ENCODE measurements at regions not wholly inside any gene's neighbourhood (a gene's known extent, or its start where the extent isn't known, plus 50 kb on each side); places are given as distances from the start of the nearest gene placed in this dataset.

DNA sequence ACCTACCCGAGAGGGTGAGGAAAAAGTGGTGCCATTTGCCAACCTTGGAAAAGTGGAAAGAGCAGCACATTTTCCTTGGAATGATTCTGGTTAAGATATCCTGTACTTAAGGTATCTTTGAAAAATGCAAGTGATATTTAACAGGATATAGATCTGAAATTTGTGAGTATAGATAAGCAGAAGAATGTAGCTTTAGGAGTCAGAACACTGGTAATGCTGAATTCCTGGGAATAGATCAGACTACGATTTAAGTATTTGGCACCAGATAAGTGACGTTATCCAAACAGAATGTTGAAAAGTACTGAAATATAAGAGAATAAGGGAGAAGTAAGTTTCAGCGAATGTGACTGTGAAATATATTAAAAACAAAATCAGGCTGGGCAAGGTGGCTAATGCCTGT lies 210.1 kb downstream of the PCDH7 start:
- ChIA-PET POLR2A (no interaction called here), CTCF (no interaction called here)
- Mint-ChIP-seq H3K4me3 (ENCODE audit: unreplicated experiment) (no peak overlapping the region), H3K4me1 (ENCODE audit: low read depth, unreplicated experiment) (peaks cover 12% of the 10 kb centered on the region), H3K36me3 (ENCODE audit: insufficient read depth, unreplicated experiment) (no peaks in the 10 kb centered on the region), H3K27me3 (ENCODE audit: insufficient read depth, unreplicated experiment) (no peaks in the 10 kb centered on the region), H3K27ac (ENCODE audit: unreplicated experiment) (no peak overlapping the region), H3K9me3 (ENCODE audit: unreplicated experiment) (no peaks in the 10 kb centered on the region)
- Histone ChIP-seq H3K4me1 (0 out of 2 replicates have a peak, but pooled peaks cover 5% of the 10 kb centered on the region), H3K4me3 (ENCODE audit: low read depth, low read length) (no peak overlapping the region), H3K27me3 (replicated peaks; ENCODE audit: control insufficient read depth, insufficient read depth, low read length) (no peaks in the 10 kb centered on the region; the same call in 1 of the 2 replicates), H3K36me3 (ENCODE audit: control insufficient read depth, insufficient read depth, low read length) (no peaks in the 10 kb centered on the region), H3K9me3 (no peaks in the 10 kb centered on the region)
- no TSS peak for BruUV-seq (replicated peaks)
- TF ChIP-seq, protein P1, sequence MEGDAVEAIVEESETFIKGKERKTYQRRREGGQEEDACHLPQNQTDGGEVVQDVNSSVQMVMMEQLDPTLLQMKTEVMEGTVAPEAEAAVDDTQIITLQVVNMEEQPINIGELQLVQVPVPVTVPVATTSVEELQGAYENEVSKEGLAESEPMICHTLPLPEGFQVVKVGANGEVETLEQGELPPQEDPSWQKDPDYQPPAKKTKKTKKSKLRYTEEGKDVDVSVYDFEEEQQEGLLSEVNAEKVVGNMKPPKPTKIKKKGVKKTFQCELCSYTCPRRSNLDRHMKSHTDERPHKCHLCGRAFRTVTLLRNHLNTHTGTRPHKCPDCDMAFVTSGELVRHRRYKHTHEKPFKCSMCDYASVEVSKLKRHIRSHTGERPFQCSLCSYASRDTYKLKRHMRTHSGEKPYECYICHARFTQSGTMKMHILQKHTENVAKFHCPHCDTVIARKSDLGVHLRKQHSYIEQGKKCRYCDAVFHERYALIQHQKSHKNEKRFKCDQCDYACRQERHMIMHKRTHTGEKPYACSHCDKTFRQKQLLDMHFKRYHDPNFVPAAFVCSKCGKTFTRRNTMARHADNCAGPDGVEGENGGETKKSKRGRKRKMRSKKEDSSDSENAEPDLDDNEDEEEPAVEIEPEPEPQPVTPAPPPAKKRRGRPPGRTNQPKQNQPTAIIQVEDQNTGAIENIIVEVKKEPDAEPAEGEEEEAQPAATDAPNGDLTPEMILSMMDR (IDR thresholded peaks at IDR 0.05; ENCODE audit: insufficient read depth in 1 of 2, low read depth in 1 of 2, low read length in 1 of 2, severe bottlenecking in 1 of 2, unreplicated experiment in 1 of 2): no peak
- DNase-seq: no peak
- intact Hi-C loops (cut with micrococcal nuclease; ENCODE audit: unreplicated experiment): no loop called here

DNA sequence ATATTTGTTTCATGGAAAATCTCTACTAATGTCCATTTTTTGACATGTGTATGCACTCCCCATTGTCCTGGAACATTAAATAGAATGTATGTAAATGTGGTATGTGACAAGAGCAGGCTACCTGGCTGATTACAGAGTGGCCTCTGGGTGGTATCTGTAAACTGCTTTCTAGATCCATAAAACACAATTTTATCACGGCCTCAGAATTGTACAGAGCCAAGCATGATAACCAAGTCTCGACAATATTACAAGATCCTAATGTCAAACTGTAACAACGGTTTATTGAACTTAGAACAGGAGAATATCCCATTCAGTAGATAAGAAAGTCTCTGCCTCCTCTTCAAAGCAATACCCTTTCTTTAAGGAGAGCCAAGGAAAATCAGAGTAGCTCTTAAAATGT lies 212.4 kb downstream of the PCDH7 start:
- Mint-ChIP-seq H3K4me1 (ENCODE audit: low read depth, unreplicated experiment) (peaks cover 12% of the 10 kb centered on the region), H3K27me3 (ENCODE audit: insufficient read depth, unreplicated experiment) (no peaks in the 10 kb centered on the region), H3K36me3 (ENCODE audit: insufficient read depth, unreplicated experiment) (no peaks in the 10 kb centered on the region), H3K9me3 (ENCODE audit: unreplicated experiment) (no peaks in the 10 kb centered on the region), H3K27ac (ENCODE audit: unreplicated experiment) (no peak overlapping the region), H3K4me3 (ENCODE audit: unreplicated experiment) (no peak overlapping the region)
- intact Hi-C loops (cut with micrococcal nuclease; ENCODE audit: unreplicated experiment): no loop called here
- no peak for DNase-seq
- BruUV-seq (replicated peaks): no TSS peak
- H3K9me3 ChIP-seq: no peaks in the 10 kb centered on the region
- POLR2A ChIA-PET: no interaction called here
- H3K27me3 ChIP-seq (replicated peaks; ENCODE audit: control insufficient read depth, insufficient read depth, low read length): no peaks in the 10 kb centered on the region; the same call in 1 of the 2 replicates
- H3K36me3 ChIP-seq (ENCODE audit: control insufficient read depth, insufficient read depth, low read length): no peaks in the 10 kb centered on the region
- H3K4me1 ChIP-seq: 0 out of 2 replicates have a peak, but pooled peaks cover 5% of the 10 kb centered on the region
- CTCF ChIA-PET: no interaction called here
- TF ChIP-seq, protein P1 (IDR thresholded peaks at IDR 0.05; ENCODE audit: insufficient read depth in 1 of 2, low read depth in 1 of 2, low read length in 1 of 2, severe bottlenecking in 1 of 2, unreplicated experiment in 1 of 2): no peak
- H3K4me3 ChIP-seq (ENCODE audit: low read depth, low read length): no peak overlapping the region

DNA sequence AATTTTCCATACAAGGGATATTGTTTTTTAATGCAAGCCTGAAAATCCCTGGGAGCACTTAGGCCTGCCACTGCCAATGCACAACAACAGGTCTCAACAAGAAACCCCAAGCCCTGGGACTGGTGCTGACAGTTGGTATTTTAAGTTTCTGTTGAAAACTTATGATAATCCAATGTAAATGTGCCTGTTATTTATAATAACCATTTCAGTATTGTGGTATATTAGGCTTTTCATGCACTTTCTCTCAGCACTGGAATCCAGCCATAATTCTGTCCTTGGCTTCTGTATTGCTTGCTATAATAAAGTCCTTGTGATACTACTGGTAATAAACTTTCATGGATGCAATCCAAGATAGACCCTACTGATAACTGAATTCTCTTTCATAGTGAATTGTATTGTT lies 218.9 kb downstream of the PCDH7 start:
- ChIA-PET POLR2A (no interaction called here), CTCF (no interaction called here)
- Mint-ChIP-seq H3K4me3 (ENCODE audit: unreplicated experiment) (no peak overlapping the region), H3K27me3 (ENCODE audit: insufficient read depth, unreplicated experiment) (no peaks in the 10 kb centered on the region), H3K9me3 (ENCODE audit: unreplicated experiment) (no peaks in the 10 kb centered on the region), H3K4me1 (ENCODE audit: low read depth, unreplicated experiment) (peaks cover 12% of the 10 kb centered on the region), H3K36me3 (ENCODE audit: insufficient read depth, unreplicated experiment) (no peaks in the 10 kb centered on the region), H3K27ac (ENCODE audit: unreplicated experiment) (no peak overlapping the region)
- intact Hi-C loops (cut with micrococcal nuclease; ENCODE audit: unreplicated experiment): no loop called here
- no peaks in the 10 kb centered on the region for H3K9me3 ChIP-seq
- peaks cover 19% of the 10 kb centered on the region; the same call in 1 of the 2 replicates for H3K4me1 ChIP-seq
- no TSS peak for BruUV-seq (replicated peaks)
- TF ChIP-seq, protein P1 (IDR thresholded peaks at IDR 0.05; ENCODE audit: insufficient read depth in 1 of 2, low read depth in 1 of 2, low read length in 1 of 2, severe bottlenecking in 1 of 2, unreplicated experiment in 1 of 2): no peak
- DNase-seq: no peak
- H3K27me3 ChIP-seq (replicated peaks; ENCODE audit: control insufficient read depth, insufficient read depth, low read length): no peaks in the 10 kb centered on the region
- H3K4me3 ChIP-seq (ENCODE audit: low read depth, low read length): no peak overlapping the region
- H3K36me3 ChIP-seq (ENCODE audit: control insufficient read depth, insufficient read depth, low read length): no peaks in the 10 kb centered on the region

Measured in Caco-2 (cell line).